Liver (tissue), 8 donors: ENCODE measurements at regions not wholly inside any gene's neighbourhood (a gene's known extent, or its start where the extent isn't known, plus 50 kb on each side); places are given as distances from the start of the nearest gene placed in this dataset.

ENCODE experiments used
- DNase-seq: peaks from one replicate; pipeline ENCODE4 v3.0.0-alpha.2; 2017; ENCODE audit warnings: low spot score
- H3K27ac ChIP-seq, 2 donors: one replicate each; pipeline ENCODE4 v1.7.0; 2013; ENCODE audit warnings: inconsistent platforms in 2 of 2, low read length in 2 of 2, control low read depth in 1 of 2, low read depth in 1 of 2, mild to moderate bottlenecking in 1 of 2
- H3K27me3 ChIP-seq, 4 donors: one replicate each; pipeline versions ENCODE4 v1.6.1 to v1.7.0; 2013; ENCODE audit warnings: low read length in 3 of 4, inconsistent platforms in 1 of 4, mild to moderate bottlenecking in 1 of 4, moderate library complexity in 1 of 4; ENCODE audit not compliant: control insufficient read depth in 4 of 4, insufficient read depth in 4 of 4
- H3K36me3 ChIP-seq, 4 donors: one replicate each; pipeline versions ENCODE4 v1.6.1 to v1.7.0; 2013; ENCODE audit warnings: low read length in 3 of 4, mild to moderate bottlenecking in 3 of 4, low read depth in 1 of 4, moderate library complexity in 1 of 4; ENCODE audit not compliant: control insufficient read depth in 4 of 4, insufficient read depth in 3 of 4
- H3K4me1 ChIP-seq, 4 donors: one replicate each; pipeline versions ENCODE4 v1.6.1 to v1.7.0; 2013; ENCODE audit warnings: low read length in 3 of 4, mild to moderate bottlenecking in 3 of 4, moderate library complexity in 1 of 4; ENCODE audit not compliant: control insufficient read depth in 4 of 4, insufficient read depth in 4 of 4
- H3K4me3 ChIP-seq, 3 donors: one replicate each; pipeline versions ENCODE4 v1.6.1 to v1.7.0; 2013; ENCODE audit warnings: low read length in 3 of 3, control low read depth in 1 of 3, low read depth in 1 of 3, mild to moderate bottlenecking in 1 of 3
- H3K9ac ChIP-seq, 2 donors: one replicate each; pipeline ENCODE4 v1.7.0; 2013; ENCODE audit warnings: low read length in 2 of 2, mild to moderate bottlenecking in 2 of 2, moderate library complexity in 2 of 2, control low read depth in 1 of 2, low read depth in 1 of 2
- H3K9me3 ChIP-seq, 4 donors: one replicate each; pipeline versions ENCODE4 v1.6.1 to v1.7.0; 2013; ENCODE audit warnings: low read length in 3 of 4; ENCODE audit not compliant: control insufficient read depth in 4 of 4
- EGR1 ChIP-seq, 2 donors: IDR thresholded peaks; 2 replicates each; pipeline ENCODE4 v1.6.1; 2016 to 2018; ENCODE audit warnings: antibody characterized with exemption in 2 of 2, low read depth in 2 of 2
- FOXA1 ChIP-seq: IDR thresholded peaks from 2 replicates; pipeline ENCODE4 v1.6.1; 2016; ENCODE audit warnings: antibody characterized with exemption
- FOXA2 ChIP-seq: IDR thresholded peaks from 2 replicates; pipeline ENCODE4 v1.6.1; 2016; ENCODE audit warnings: antibody characterized with exemption
- GABPA ChIP-seq, 2 donors: IDR thresholded peaks in 1 of 2; conservative IDR thresholded peaks in 1 of 2; 2 replicates each; pipeline ENCODE4 v1.6.1; 2016; ENCODE audit warnings: antibody characterized with exemption in 2 of 2, mild to moderate bottlenecking in 1 of 2, moderate library complexity in 1 of 2
- HNF4A ChIP-seq, 2 donors: conservative IDR thresholded peaks; 2 replicates each; pipeline ENCODE4 v1.6.1; 2016; ENCODE audit warnings: antibody characterized with exemption in 2 of 2, mild to moderate bottlenecking in 2 of 2
- HNF4G ChIP-seq: IDR thresholded peaks from 2 replicates; pipeline ENCODE4 v1.6.1; 2016; ENCODE audit warnings: antibody characterized with exemption
- JUND ChIP-seq, 2 donors: IDR thresholded peaks; 2 replicates each; pipeline ENCODE4 v1.6.1; 2016; ENCODE audit warnings: antibody characterized with exemption in 2 of 2
- NR2F2 ChIP-seq: IDR thresholded peaks from 2 replicates; pipeline ENCODE4 v1.6.1; 2016; ENCODE audit warnings: antibody characterized with exemption
- RAD21 ChIP-seq, 2 donors: IDR thresholded peaks; 2 replicates each; pipeline ENCODE4 v1.6.1; 2016; ENCODE audit warnings: antibody characterized with exemption in 2 of 2, mild to moderate bottlenecking in 2 of 2
- RXRA ChIP-seq, 2 donors: IDR thresholded peaks; 2 replicates each; pipeline ENCODE4 v1.6.1; 2017 to 2018; ENCODE audit warnings: antibody characterized with exemption in 2 of 2, mild to moderate bottlenecking in 1 of 2
- SP1 ChIP-seq: IDR thresholded peaks from 2 replicates; pipeline ENCODE4 v1.6.1; 2018; ENCODE audit warnings: antibody characterized with exemption, mild to moderate bottlenecking
- TAF1 ChIP-seq: conservative IDR thresholded peaks from 2 replicates; pipeline ENCODE4 v1.6.1; 2016; ENCODE audit warnings: antibody characterized with exemption, mild to moderate bottlenecking
- YY1 ChIP-seq: IDR thresholded peaks from 2 replicates; pipeline ENCODE4 v1.6.1; 2016; ENCODE audit warnings: antibody characterized with exemption, mild to moderate bottlenecking
- whole genome bisulfite sequencing: extraction: QIAGEN DNeasy Blood & Tissue Kit; methylation state at CpG from one replicate; pipeline ENCODE4 v1.1.7; 2013; 5-methylcytosine and 5-hydroxymethylcytosine counted together
- TF ChIP-seq, protein P1 (sequence below): IDR thresholded peaks from 2 replicates; pipeline ENCODE4 v1.6.1; 2016; ENCODE audit warnings: antibody characterized with exemption
- TF ChIP-seq, protein P2 (sequence below): fragments of 150-350 bp; IDR thresholded peaks from 2 replicates; pipeline ENCODE4 v1.5.1; 2017; ENCODE audit warnings: improper control_type of control experiment, low read depth, low read length; ENCODE audit not compliant: missing input control
- TF ChIP-seq, protein P3 (sequence below): IDR thresholded peaks from 2 replicates; pipeline ENCODE4 v1.6.1; 2016; ENCODE audit warnings: antibody characterized with exemption
- TF ChIP-seq, protein P4 (sequence below): IDR thresholded peaks from 2 replicates; pipeline ENCODE4 v1.6.1; 2016; ENCODE audit warnings: antibody characterized with exemption, mild to moderate bottlenecking
- TF ChIP-seq, protein P5 (sequence below): IDR thresholded peaks from 2 replicates; pipeline ENCODE4 v1.6.1; 2016; ENCODE audit warnings: antibody characterized with exemption
- donor health status: healthy.
- donor health status: healthy.
- donor health status: healthy.
- donor health status: healthy.
- donor health status: healthy.

DNA sequence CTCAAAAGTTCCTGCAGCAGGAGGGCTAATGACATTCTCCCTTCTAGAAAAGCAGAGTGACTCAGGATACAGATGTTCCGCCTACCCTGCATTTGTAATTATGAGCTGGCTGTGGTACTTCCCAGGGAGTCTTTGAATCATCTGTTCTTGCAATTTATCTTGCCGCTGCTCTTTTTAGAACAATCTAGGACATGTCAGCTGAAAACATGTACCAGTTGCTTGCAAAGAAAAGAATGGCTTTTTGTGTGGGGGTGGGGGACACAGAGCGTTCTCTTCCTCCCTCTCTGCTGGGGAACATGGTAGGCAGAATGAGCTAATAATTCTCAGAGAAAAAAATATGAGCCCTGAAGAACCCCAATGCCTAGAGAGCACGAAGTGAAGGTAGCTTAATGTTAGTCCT, 51.7 kb upstream of the TUT7 start:
- WGBS = 14% methylated on average over 4 of the region's 4 CpGs
- Histone ChIP-seq H3K4me3 (no peak overlapping the region), H3K27ac (peak overlapping the region; percentile 68 to 88)

DNA sequence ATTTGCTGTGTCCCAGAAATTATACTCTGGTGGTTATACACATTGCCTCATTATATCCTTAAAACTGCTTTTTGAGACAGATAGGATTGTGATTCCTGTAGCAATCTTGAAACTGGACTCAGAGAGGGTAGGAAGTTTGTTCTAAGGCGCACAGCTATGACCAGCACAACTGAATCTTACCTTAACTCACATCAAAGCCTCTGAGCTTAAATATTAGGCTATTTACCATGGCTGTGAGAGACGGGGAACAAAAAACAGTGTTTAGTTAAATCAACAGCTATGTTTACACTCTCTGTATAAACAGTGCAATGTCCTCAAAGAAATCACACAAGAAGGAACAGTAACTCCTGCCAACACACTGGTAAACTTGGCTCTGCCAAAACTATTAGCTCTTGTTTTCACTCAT, 50.9 kb upstream of the TUT7 start:
- no peak for DNase-seq
- Histone ChIP-seq H3K27ac (peak overlapping the region; percentile 68 to 88), H3K27me3 (no peaks in the 10 kb centered on the region), H3K9ac (no peak overlapping the region), H3K4me3 (no peak overlapping the region), H3K9me3 (no peaks in the 10 kb centered on the region), H3K36me3 (no peaks in the 10 kb centered on the region), H3K4me1 (peaks cover 11 to 62% (median 37%) of the 10 kb centered on the region in 4 donors)
- 31% methylated on average over 2 of the region's 2 CpGs for WGBS
- peak; percentile 94 for TF ChIP-seq SP1
- TF ChIP-seq, protein P1, sequence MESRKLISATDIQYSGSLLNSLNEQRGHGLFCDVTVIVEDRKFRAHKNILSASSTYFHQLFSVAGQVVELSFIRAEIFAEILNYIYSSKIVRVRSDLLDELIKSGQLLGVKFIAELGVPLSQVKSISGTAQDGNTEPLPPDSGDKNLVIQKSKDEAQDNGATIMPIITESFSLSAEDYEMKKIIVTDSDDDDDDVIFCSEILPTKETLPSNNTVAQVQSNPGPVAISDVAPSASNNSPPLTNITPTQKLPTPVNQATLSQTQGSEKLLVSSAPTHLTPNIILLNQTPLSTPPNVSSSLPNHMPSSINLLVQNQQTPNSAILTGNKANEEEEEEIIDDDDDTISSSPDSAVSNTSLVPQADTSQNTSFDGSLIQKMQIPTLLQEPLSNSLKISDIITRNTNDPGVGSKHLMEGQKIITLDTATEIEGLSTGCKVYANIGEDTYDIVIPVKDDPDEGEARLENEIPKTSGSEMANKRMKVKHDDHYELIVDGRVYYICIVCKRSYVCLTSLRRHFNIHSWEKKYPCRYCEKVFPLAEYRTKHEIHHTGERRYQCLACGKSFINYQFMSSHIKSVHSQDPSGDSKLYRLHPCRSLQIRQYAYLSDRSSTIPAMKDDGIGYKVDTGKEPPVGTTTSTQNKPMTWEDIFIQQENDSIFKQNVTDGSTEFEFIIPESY = peak; percentile 90
- TF ChIP-seq FOXA1 = peak; percentile 100
- TF ChIP-seq RAD21 (IDR thresholded peaks at IDR 0.05) = peak; percentile 44 to 54
- TF ChIP-seq NR2F2 = peak; percentile 18
- TF ChIP-seq, protein P2, sequence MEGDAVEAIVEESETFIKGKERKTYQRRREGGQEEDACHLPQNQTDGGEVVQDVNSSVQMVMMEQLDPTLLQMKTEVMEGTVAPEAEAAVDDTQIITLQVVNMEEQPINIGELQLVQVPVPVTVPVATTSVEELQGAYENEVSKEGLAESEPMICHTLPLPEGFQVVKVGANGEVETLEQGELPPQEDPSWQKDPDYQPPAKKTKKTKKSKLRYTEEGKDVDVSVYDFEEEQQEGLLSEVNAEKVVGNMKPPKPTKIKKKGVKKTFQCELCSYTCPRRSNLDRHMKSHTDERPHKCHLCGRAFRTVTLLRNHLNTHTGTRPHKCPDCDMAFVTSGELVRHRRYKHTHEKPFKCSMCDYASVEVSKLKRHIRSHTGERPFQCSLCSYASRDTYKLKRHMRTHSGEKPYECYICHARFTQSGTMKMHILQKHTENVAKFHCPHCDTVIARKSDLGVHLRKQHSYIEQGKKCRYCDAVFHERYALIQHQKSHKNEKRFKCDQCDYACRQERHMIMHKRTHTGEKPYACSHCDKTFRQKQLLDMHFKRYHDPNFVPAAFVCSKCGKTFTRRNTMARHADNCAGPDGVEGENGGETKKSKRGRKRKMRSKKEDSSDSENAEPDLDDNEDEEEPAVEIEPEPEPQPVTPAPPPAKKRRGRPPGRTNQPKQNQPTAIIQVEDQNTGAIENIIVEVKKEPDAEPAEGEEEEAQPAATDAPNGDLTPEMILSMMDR = no peak
- peak; percentile 87 to 90 for TF ChIP-seq JUND (IDR thresholded peaks at IDR 0.05)
- peak; percentile 87 to 92 for TF ChIP-seq RXRA (IDR thresholded peaks at IDR 0.05)
- TF ChIP-seq, protein P3, sequence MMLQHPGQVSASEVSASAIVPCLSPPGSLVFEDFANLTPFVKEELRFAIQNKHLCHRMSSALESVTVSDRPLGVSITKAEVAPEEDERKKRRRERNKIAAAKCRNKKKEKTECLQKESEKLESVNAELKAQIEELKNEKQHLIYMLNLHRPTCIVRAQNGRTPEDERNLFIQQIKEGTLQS = peak; percentile 62
- peak in 1 of 2 donors; percentile 44 for TF ChIP-seq GABPA (IDR thresholded peaks at IDR 0.05 in 1 of 2, conservative IDR thresholded peaks at IDR 0.05 in 1 of 2)
- no peak for TF ChIP-seq TAF1
- TF ChIP-seq, protein P4, sequence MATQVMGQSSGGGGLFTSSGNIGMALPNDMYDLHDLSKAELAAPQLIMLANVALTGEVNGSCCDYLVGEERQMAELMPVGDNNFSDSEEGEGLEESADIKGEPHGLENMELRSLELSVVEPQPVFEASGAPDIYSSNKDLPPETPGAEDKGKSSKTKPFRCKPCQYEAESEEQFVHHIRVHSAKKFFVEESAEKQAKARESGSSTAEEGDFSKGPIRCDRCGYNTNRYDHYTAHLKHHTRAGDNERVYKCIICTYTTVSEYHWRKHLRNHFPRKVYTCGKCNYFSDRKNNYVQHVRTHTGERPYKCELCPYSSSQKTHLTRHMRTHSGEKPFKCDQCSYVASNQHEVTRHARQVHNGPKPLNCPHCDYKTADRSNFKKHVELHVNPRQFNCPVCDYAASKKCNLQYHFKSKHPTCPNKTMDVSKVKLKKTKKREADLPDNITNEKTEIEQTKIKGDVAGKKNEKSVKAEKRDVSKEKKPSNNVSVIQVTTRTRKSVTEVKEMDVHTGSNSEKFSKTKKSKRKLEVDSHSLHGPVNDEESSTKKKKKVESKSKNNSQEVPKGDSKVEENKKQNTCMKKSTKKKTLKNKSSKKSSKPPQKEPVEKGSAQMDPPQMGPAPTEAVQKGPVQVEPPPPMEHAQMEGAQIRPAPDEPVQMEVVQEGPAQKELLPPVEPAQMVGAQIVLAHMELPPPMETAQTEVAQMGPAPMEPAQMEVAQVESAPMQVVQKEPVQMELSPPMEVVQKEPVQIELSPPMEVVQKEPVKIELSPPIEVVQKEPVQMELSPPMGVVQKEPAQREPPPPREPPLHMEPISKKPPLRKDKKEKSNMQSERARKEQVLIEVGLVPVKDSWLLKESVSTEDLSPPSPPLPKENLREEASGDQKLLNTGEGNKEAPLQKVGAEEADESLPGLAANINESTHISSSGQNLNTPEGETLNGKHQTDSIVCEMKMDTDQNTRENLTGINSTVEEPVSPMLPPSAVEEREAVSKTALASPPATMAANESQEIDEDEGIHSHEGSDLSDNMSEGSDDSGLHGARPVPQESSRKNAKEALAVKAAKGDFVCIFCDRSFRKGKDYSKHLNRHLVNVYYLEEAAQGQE = peak; percentile 79
- peak; percentile 52 for TF ChIP-seq HNF4G
- peak; percentile 70 for TF ChIP-seq YY1
- TF ChIP-seq EGR1 (IDR thresholded peaks at IDR 0.05; ENCODE audit: low read depth in 2 of 2) = peak in 1 of 2 donors; percentile 26
- peak; percentile 100 for TF ChIP-seq FOXA2
- TF ChIP-seq HNF4A (conservative IDR thresholded peaks at IDR 0.05) = peak; percentile 83 to 91
- TF ChIP-seq, protein P5, sequence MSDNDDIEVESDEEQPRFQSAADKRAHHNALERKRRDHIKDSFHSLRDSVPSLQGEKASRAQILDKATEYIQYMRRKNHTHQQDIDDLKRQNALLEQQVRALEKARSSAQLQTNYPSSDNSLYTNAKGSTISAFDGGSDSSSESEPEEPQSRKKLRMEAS = peak; percentile 67

More for the DNA sequence above, 51.7 kb upstream of the TUT7 start:
- Histone ChIP-seq H3K9me3 (no peaks in the 10 kb centered on the region), H3K27me3 (no peaks in the 10 kb centered on the region), H3K9ac (peak overlapping the region; percentile 36 to 63), H3K36me3 (no peaks in the 10 kb centered on the region), H3K4me1 (peaks cover 11 to 62% (median 37%) of the 10 kb centered on the region in 4 donors)
- TF ChIP-seq GABPA (IDR thresholded peaks at IDR 0.05 in 1 of 2, conservative IDR thresholded peaks at IDR 0.05 in 1 of 2) (no peak), RAD21 (IDR thresholded peaks at IDR 0.05) (no peak)
- TF ChIP-seq, protein P1 = no peak
- no peak for DNase-seq
